ENCODE measurements at regions not wholly inside any gene's neighbourhood (a gene's known extent, or its start where the extent isn't known, plus 50 kb on each side); places are given as distances from the start of the nearest gene placed in this dataset.

GRCh38 chr10:107813451-107814162 is 649.1 kb upstream of the SORCS1 start:
- Mint-ChIP-seq H3K36me3 (ENCODE audit: low read depth) (no peaks in the 10 kb centered on the region), H3K27me3 (ENCODE audit: low read depth) (no peaks in the 10 kb centered on the region), H3K4me3 (no peak overlapping the region), H3K4me1 (peaks cover 12% of the 10 kb centered on the region), H3K27ac (ENCODE audit: unreplicated experiment) (no peak overlapping the region), H3K9me3 (no peaks in the 10 kb centered on the region)
- TF ChIP-seq CTCF (conservative IDR thresholded peaks at IDR 0.05): no peak
- DNase-seq (ENCODE audit: low read depth, low spot score): no peak

GRCh38 chr10:107809889-107810288 is 645.4 kb upstream of the SORCS1 start:
- no peak overlapping the region for H3K4me3 Mint-ChIP-seq
- H3K4me1 Mint-ChIP-seq: peaks cover 28% of the 10 kb centered on the region
- no peak for DNase-seq (ENCODE audit: low read depth, low spot score)
- no peaks in the 10 kb centered on the region for H3K27me3 Mint-ChIP-seq (ENCODE audit: low read depth)
- H3K9me3 Mint-ChIP-seq: no peaks in the 10 kb centered on the region
- no peak overlapping the region for H3K27ac Mint-ChIP-seq (ENCODE audit: unreplicated experiment)
- no peaks in the 10 kb centered on the region for H3K36me3 Mint-ChIP-seq (ENCODE audit: low read depth)
- TF ChIP-seq CTCF (conservative IDR thresholded peaks at IDR 0.05): no peak

- Mint-ChIP-seq H3K4me1 (peaks cover 20% of the 10 kb centered on the region), H3K4me3 (no peak overlapping the region), H3K27ac (ENCODE audit: unreplicated experiment) (peak overlapping the region; percentile 3), H3K36me3 (ENCODE audit: low read depth) (no peaks in the 10 kb centered on the region), H3K9me3 (no peaks in the 10 kb centered on the region), H3K27me3 (ENCODE audit: low read depth) (no peaks in the 10 kb centered on the region)
- TF ChIP-seq CTCF (conservative IDR thresholded peaks at IDR 0.05): no peak
- DNase-seq (ENCODE audit: low read depth, low spot score): no peak
These were observed 643.3 kb upstream of the SORCS1 start for GRCh38 chr10:107807836-107808235.

GRCh38 chr10:107806026-107806425 is 641.5 kb upstream of the SORCS1 start:
- Mint-ChIP-seq H3K27ac (ENCODE audit: unreplicated experiment) (no peak overlapping the region), H3K9me3 (no peaks in the 10 kb centered on the region), H3K4me3 (no peak overlapping the region), H3K27me3 (ENCODE audit: low read depth) (no peaks in the 10 kb centered on the region), H3K36me3 (ENCODE audit: low read depth) (no peaks in the 10 kb centered on the region), H3K4me1 (peaks cover 20% of the 10 kb centered on the region)
- no peak for DNase-seq (ENCODE audit: low read depth, low spot score)
- TF ChIP-seq CTCF (conservative IDR thresholded peaks at IDR 0.05): no peak

- H3K9me3 Mint-ChIP-seq: no peaks in the 10 kb centered on the region
- H3K27ac Mint-ChIP-seq (ENCODE audit: unreplicated experiment): peak overlapping the region; percentile 25
- no peak overlapping the region for H3K4me3 Mint-ChIP-seq
- H3K4me1 Mint-ChIP-seq: peaks cover 15% of the 10 kb centered on the region
- no peaks in the 10 kb centered on the region for H3K36me3 Mint-ChIP-seq (ENCODE audit: low read depth)
- no peak for DNase-seq (ENCODE audit: low read depth, low spot score)
- H3K27me3 Mint-ChIP-seq (ENCODE audit: low read depth): no peaks in the 10 kb centered on the region
- no peak for TF ChIP-seq CTCF (conservative IDR thresholded peaks at IDR 0.05)
These were observed 639.0 kb upstream of the SORCS1 start for GRCh38 chr10:107803546-107803945.

Data from neural crest cell (in vitro differentiated cells).